ENCODE measurements at regions not wholly inside any gene's neighbourhood (a gene's known extent, or its start where the extent isn't known, plus 50 kb on each side); places are given as distances from the start of the nearest gene placed in this dataset.

DNA sequence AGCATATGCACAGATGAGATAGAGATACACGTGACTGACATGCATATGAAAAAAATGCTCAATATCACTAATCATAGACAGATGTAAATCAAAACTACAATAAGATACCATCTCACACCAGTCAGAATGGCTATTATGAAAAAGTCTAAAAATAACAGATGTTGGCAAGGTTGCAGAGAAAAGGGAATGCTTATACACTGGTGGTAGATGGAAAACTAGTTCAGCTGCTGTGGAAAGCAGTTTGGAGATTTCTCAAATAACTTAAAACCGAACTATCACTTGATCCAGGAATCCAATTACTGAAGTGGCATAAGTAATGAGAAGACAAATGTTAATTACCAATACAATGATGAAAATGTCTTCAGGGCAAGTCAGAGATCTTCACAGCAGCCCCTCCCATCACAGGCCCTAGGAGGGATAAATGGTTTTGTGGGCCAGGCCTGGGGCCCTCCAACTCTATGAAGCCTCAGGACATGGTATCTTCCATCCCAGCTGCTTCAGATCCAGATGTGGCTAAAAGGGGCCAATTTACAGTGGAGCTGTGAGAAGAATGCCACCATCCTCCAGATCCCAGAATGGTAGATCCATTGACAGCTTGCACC is 71.4 kb upstream of the PLSCR4 start:
- Histone ChIP-seq H4K20me1 (ENCODE audit: insufficient read depth, low read length, poor library complexity, severe bottlenecking) (no peaks in the 10 kb centered on the region), H3K27me3 (ENCODE audit: insufficient read depth, low read length, poor library complexity, severe bottlenecking) (no peaks in the 10 kb centered on the region), H2AFZ (ENCODE audit: low read length) (no peak overlapping the region), H3K79me2 (ENCODE audit: insufficient read depth, low read length) (no peaks in the 10 kb centered on the region), H3K9ac (ENCODE audit: low read depth, low read length, poor library complexity, severe bottlenecking) (no peak overlapping the region), H3K9me2 (replicated peaks; ENCODE audit: low read depth, low read length) (no peaks in the 10 kb centered on the region), H3K4me1 (ENCODE audit: insufficient read depth, low read length, poor library complexity, severe bottlenecking) (no peaks in the 10 kb centered on the region), H3K36me3 (ENCODE audit: insufficient read depth, low read length) (no peaks in the 10 kb centered on the region), H3F3A (ENCODE audit: low read depth) (no peaks in the 10 kb centered on the region), H3K9me3 (ENCODE audit: insufficient read depth, low read depth, low read length) (no peaks in the 10 kb centered on the region), H3K4me3 (ENCODE audit: low read length, poor library complexity, severe bottlenecking) (no peak overlapping the region), H3K4me2 (ENCODE audit: low read depth, low read length, poor library complexity, severe bottlenecking) (no peak overlapping the region)
- no peak for TF ChIP-seq EZH2phosphoT487 (IDR thresholded peaks at IDR 0.05; ENCODE audit: borderline replicate concordance)
- TF ChIP-seq, protein P1, sequence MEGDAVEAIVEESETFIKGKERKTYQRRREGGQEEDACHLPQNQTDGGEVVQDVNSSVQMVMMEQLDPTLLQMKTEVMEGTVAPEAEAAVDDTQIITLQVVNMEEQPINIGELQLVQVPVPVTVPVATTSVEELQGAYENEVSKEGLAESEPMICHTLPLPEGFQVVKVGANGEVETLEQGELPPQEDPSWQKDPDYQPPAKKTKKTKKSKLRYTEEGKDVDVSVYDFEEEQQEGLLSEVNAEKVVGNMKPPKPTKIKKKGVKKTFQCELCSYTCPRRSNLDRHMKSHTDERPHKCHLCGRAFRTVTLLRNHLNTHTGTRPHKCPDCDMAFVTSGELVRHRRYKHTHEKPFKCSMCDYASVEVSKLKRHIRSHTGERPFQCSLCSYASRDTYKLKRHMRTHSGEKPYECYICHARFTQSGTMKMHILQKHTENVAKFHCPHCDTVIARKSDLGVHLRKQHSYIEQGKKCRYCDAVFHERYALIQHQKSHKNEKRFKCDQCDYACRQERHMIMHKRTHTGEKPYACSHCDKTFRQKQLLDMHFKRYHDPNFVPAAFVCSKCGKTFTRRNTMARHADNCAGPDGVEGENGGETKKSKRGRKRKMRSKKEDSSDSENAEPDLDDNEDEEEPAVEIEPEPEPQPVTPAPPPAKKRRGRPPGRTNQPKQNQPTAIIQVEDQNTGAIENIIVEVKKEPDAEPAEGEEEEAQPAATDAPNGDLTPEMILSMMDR (conservative IDR thresholded peaks at IDR 0.05; ENCODE audit: low read length), result no peak

DNA sequence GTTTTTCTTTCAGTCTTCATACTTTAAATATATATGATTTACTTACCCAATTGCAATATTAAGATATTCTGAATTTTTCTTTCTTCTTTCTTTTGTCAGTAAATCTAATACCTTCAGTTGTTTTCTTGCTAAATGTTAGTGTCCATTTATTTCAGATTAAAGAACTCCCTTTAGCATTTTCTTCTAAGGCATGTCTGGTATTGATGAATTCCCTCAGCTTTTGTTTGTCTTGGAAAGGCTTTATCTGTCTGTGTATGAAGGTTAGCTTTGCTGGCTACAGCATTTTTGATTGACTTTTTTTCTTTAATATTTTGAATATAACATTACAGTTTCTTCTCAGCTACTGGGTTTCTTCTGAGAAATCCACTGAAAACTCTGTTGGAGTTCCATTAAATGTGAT is 64.0 kb upstream of the PLSCR4 start:
- TF ChIP-seq, protein P1 (conservative IDR thresholded peaks at IDR 0.05; ENCODE audit: low read length), result no peak
- TF ChIP-seq EZH2phosphoT487 (IDR thresholded peaks at IDR 0.05; ENCODE audit: borderline replicate concordance), result no peak
- H3K27me3 ChIP-seq (ENCODE audit: insufficient read depth, low read length, poor library complexity, severe bottlenecking), result no peaks in the 10 kb centered on the region
- H3F3A ChIP-seq (ENCODE audit: low read depth), result no peaks in the 10 kb centered on the region
- no peak overlapping the region for H3K4me3 ChIP-seq (ENCODE audit: low read length, poor library complexity, severe bottlenecking)
- H3K79me2 ChIP-seq (ENCODE audit: insufficient read depth, low read length), result no peaks in the 10 kb centered on the region
- no peaks in the 10 kb centered on the region for H3K4me1 ChIP-seq (ENCODE audit: insufficient read depth, low read length, poor library complexity, severe bottlenecking)
- no peaks in the 10 kb centered on the region; the same call in 1 of the 2 replicates for H3K9me3 ChIP-seq (ENCODE audit: insufficient read depth, low read depth, low read length)
- no peaks in the 10 kb centered on the region for H3K9me2 ChIP-seq (replicated peaks; ENCODE audit: low read depth, low read length)
- H3K4me2 ChIP-seq (ENCODE audit: low read depth, low read length, poor library complexity, severe bottlenecking), result no peak overlapping the region
- no peaks in the 10 kb centered on the region for H3K36me3 ChIP-seq (ENCODE audit: insufficient read depth, low read length)
- no peaks in the 10 kb centered on the region for H4K20me1 ChIP-seq (ENCODE audit: insufficient read depth, low read length, poor library complexity, severe bottlenecking)
- H3K9ac ChIP-seq (ENCODE audit: low read depth, low read length, poor library complexity, severe bottlenecking), result no peak overlapping the region
- H2AFZ ChIP-seq (ENCODE audit: low read length), result no peak overlapping the region

DNA sequence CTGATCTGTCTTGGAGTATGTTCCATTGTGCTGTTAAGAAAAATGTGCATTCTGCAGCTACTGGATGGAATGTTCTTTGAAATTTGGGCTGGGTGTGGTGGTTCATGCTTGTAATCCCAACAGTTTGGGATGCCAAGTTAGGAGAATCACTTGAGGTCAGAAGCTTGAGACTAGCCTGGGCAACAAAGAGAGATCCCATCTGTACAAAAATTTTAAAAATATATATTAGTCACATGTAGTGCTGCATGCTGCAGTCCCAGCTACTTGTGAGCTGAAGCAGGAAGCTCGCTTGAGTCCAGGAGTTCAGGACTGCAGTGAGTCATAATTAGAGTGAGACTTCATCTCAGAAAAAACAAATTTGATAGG is 62.8 kb upstream of the PLSCR4 start:
- H3K4me1 ChIP-seq (ENCODE audit: insufficient read depth, low read length, poor library complexity, severe bottlenecking), result no peaks in the 10 kb centered on the region
- H3K9ac ChIP-seq (ENCODE audit: low read depth, low read length, poor library complexity, severe bottlenecking), result no peak overlapping the region
- H3K9me3 ChIP-seq (ENCODE audit: insufficient read depth, low read depth, low read length), result no peaks in the 10 kb centered on the region; the same call in 1 of the 2 replicates
- no peaks in the 10 kb centered on the region for H3K27me3 ChIP-seq (ENCODE audit: insufficient read depth, low read length, poor library complexity, severe bottlenecking)
- H3K4me2 ChIP-seq (ENCODE audit: low read depth, low read length, poor library complexity, severe bottlenecking), result no peak overlapping the region
- H3K9me2 ChIP-seq (replicated peaks; ENCODE audit: low read depth, low read length), result no peaks in the 10 kb centered on the region
- no peaks in the 10 kb centered on the region for H3K79me2 ChIP-seq (ENCODE audit: insufficient read depth, low read length)
- no peaks in the 10 kb centered on the region for H3F3A ChIP-seq (ENCODE audit: low read depth)
- TF ChIP-seq, protein P1 (conservative IDR thresholded peaks at IDR 0.05; ENCODE audit: low read length), result no peak
- no peak for TF ChIP-seq EZH2phosphoT487 (IDR thresholded peaks at IDR 0.05; ENCODE audit: borderline replicate concordance)
- H3K4me3 ChIP-seq (ENCODE audit: low read length, poor library complexity, severe bottlenecking), result no peak overlapping the region
- H2AFZ ChIP-seq (ENCODE audit: low read length), result no peak overlapping the region
- no peaks in the 10 kb centered on the region for H3K36me3 ChIP-seq (ENCODE audit: insufficient read depth, low read length)
- no peaks in the 10 kb centered on the region for H4K20me1 ChIP-seq (ENCODE audit: insufficient read depth, low read length, poor library complexity, severe bottlenecking)
